Natural killer cell (primary cell): ENCODE measurements at regions not wholly inside any gene's neighbourhood (a gene's known extent, or its start where the extent isn't known, plus 50 kb on each side); places are given as distances from the start of the nearest gene placed in this dataset.

ENCODE experiments used
- ATAC-seq, 3 donors: fragments of 150-1000 bp in 2 of 3; fragments of 200-7000 bp in 1 of 3; cut with Tn5 transposase; 1 replicate in 1 of 3; 2 replicates in 2 of 3; pipeline ENCODE4 v1.10.0; 2021; ENCODE audit warnings: mild to moderate bottlenecking in 2 of 3, moderate library complexity in 2 of 3
- DNase-seq, 2 donors: peaks; one replicate each; pipeline versions ENCODE4 v3.0.0 to v3.0.0-alpha.2; 2013 to 2021; ENCODE audit warnings: mixed read lengths in 1 of 2
- H3K27ac ChIP-seq: one replicate; pipeline ENCODE4 v1.5.1; 2013; ENCODE audit warnings: mild to moderate bottlenecking, low read length
- H3K27me3 ChIP-seq: one replicate; pipeline ENCODE4 v1.6.1; 2013; ENCODE audit warnings: low read length; ENCODE audit not compliant: control insufficient read depth, insufficient read depth
- H3K36me3 ChIP-seq: one replicate; pipeline ENCODE4 v1.6.1; 2013; ENCODE audit warnings: low read length; ENCODE audit not compliant: control insufficient read depth, insufficient read depth
- H3K4me1 ChIP-seq: one replicate; pipeline ENCODE4 v1.6.1; 2013; ENCODE audit warnings: low read length; ENCODE audit not compliant: control insufficient read depth, insufficient read depth
- H3K4me3 ChIP-seq: one replicate; pipeline ENCODE4 v1.5.1; 2013; ENCODE audit warnings: low read length
- H3K9me3 ChIP-seq: one replicate; pipeline ENCODE4 v1.6.1; 2013; ENCODE audit warnings: low read length; ENCODE audit not compliant: control insufficient read depth, insufficient read depth
- H3K27ac Mint-ChIP-seq, 2 donors: one replicate each; pipeline ENCODE4 v1.8.0; 2022; ENCODE audit warnings: mild to moderate bottlenecking in 2 of 2, mixed read lengths in 2 of 2, moderate library complexity in 1 of 2
- H3K27me3 Mint-ChIP-seq, 2 donors: one replicate each; pipeline ENCODE4 v1.8.0; 2022; ENCODE audit warnings: low read depth in 2 of 2, mixed read lengths in 2 of 2
- H3K36me3 Mint-ChIP-seq: one replicate; pipeline ENCODE4 v1.8.0; 2022; ENCODE audit warnings: mixed read lengths
- H3K4me1 Mint-ChIP-seq, 2 donors: one replicate each; pipeline ENCODE4 v1.8.0; 2022; ENCODE audit warnings: mixed read lengths in 2 of 2
- H3K4me3 Mint-ChIP-seq: one replicate; pipeline ENCODE4 v1.8.0; 2022; ENCODE audit warnings: mild to moderate bottlenecking, moderate library complexity, mixed read lengths
- H3K9me3 Mint-ChIP-seq, 2 donors: one replicate each; pipeline ENCODE4 v1.8.0; 2022; ENCODE audit warnings: mixed read lengths in 2 of 2
- whole genome bisulfite sequencing: methylation state at CpG from one replicate; pipeline ENCODE4 v1.1.7; 2013; ENCODE audit warnings: missing lambda C conversion rate; ENCODE audit not compliant: insufficient coverage; 5-methylcytosine and 5-hydroxymethylcytosine counted together
- intact Hi-C: fragments of 100-400 bp; cut with micrococcal nuclease; formaldehyde crosslinking; loops from one replicate; pipeline ENCODE4 v1.14.2; 2022
- TF ChIP-seq, protein P1 (sequence below): fragments of 200-600 bp; IDR thresholded peaks from one replicate; pipeline ENCODE4 v1.8.0; 2022; ENCODE audit warnings: antibody characterized with exemption

- no peak for DNase-seq
- TF ChIP-seq, protein P1, sequence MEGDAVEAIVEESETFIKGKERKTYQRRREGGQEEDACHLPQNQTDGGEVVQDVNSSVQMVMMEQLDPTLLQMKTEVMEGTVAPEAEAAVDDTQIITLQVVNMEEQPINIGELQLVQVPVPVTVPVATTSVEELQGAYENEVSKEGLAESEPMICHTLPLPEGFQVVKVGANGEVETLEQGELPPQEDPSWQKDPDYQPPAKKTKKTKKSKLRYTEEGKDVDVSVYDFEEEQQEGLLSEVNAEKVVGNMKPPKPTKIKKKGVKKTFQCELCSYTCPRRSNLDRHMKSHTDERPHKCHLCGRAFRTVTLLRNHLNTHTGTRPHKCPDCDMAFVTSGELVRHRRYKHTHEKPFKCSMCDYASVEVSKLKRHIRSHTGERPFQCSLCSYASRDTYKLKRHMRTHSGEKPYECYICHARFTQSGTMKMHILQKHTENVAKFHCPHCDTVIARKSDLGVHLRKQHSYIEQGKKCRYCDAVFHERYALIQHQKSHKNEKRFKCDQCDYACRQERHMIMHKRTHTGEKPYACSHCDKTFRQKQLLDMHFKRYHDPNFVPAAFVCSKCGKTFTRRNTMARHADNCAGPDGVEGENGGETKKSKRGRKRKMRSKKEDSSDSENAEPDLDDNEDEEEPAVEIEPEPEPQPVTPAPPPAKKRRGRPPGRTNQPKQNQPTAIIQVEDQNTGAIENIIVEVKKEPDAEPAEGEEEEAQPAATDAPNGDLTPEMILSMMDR: no peak
- H3K4me1 Mint-ChIP-seq: no peaks in the 10 kb centered on the region
- H3K27ac Mint-ChIP-seq: no peak overlapping the region
- peaks cover 11% of the 10 kb centered on the region for H3K9me3 ChIP-seq
- no peaks in the 10 kb centered on the region for H3K27me3 Mint-ChIP-seq
- no peak overlapping the region for H3K27ac ChIP-seq
- ATAC-seq: no peak
- no peaks in the 10 kb centered on the region for H3K27me3 ChIP-seq
- intact Hi-C loops: no loop called here
- no peaks in the 10 kb centered on the region for H3K4me1 ChIP-seq
- H3K4me3 Mint-ChIP-seq: no peak overlapping the region
- peaks cover 9 to 19% of the 10 kb centered on the region in 2 donors for H3K9me3 Mint-ChIP-seq
- 66% methylated on average over 2 of the region's 2 CpGs for WGBS
- H3K4me3 ChIP-seq: no peak overlapping the region
- peaks cover 12% of the 10 kb centered on the region for H3K36me3 Mint-ChIP-seq
- no peaks in the 10 kb centered on the region for H3K36me3 ChIP-seq
These were observed 248.1 kb upstream of the DEPDC1 start for GRCh38 chr1:68745011-68745410.

GRCh38 chr1:68745451-68745850 lies 248.6 kb upstream of the DEPDC1 start:
- H3K27me3 ChIP-seq: no peaks in the 10 kb centered on the region
- no peak for DNase-seq
- no CpG with 5 or more reads among the region's 1 CpG for WGBS
- peaks cover 11% of the 10 kb centered on the region for H3K9me3 ChIP-seq
- H3K27ac ChIP-seq: no peak overlapping the region
- H3K36me3 ChIP-seq: no peaks in the 10 kb centered on the region
- Mint-ChIP-seq H3K4me3 (no peak overlapping the region), H3K4me1 (no peaks in the 10 kb centered on the region), H3K27me3 (no peaks in the 10 kb centered on the region), H3K9me3 (peaks cover 11 to 16% of the 10 kb centered on the region in 2 donors), H3K27ac (no peak overlapping the region), H3K36me3 (peaks cover 10% of the 10 kb centered on the region)
- H3K4me1 ChIP-seq: no peaks in the 10 kb centered on the region
- no peak for ATAC-seq
- no peak overlapping the region for H3K4me3 ChIP-seq
- TF ChIP-seq, protein P1: no peak
- intact Hi-C loops: no loop called here

GRCh38 chr1:68746378-68746777 lies 249.5 kb upstream of the DEPDC1 start:
- Histone ChIP-seq H3K4me3 (no peak overlapping the region), H3K36me3 (no peaks in the 10 kb centered on the region), H3K4me1 (no peaks in the 10 kb centered on the region), H3K9me3 (peaks cover 11% of the 10 kb centered on the region), H3K27me3 (no peaks in the 10 kb centered on the region), H3K27ac (no peak overlapping the region)
- no peaks in the 10 kb centered on the region for H3K4me1 Mint-ChIP-seq
- no peak for DNase-seq
- no peak overlapping the region for H3K4me3 Mint-ChIP-seq
- H3K27me3 Mint-ChIP-seq: no peaks in the 10 kb centered on the region
- H3K36me3 Mint-ChIP-seq: peaks cover under 1% of the 10 kb centered on the region
- intact Hi-C loops: no loop called here
- no peak for ATAC-seq
- H3K27ac Mint-ChIP-seq: no peak overlapping the region
- H3K9me3 Mint-ChIP-seq: peaks cover 5 to 11% of the 10 kb centered on the region in 2 donors
- WGBS: no CpG with 5 or more reads among the region's 1 CpG
- TF ChIP-seq, protein P1: no peak

- intact Hi-C loops: no loop called here
- TF ChIP-seq, protein P1: no peak
- Mint-ChIP-seq H3K36me3 (no peaks in the 10 kb centered on the region), H3K9me3 (peaks cover 5 to 10% of the 10 kb centered on the region in 2 donors), H3K27ac (no peak overlapping the region), H3K4me3 (no peak overlapping the region), H3K4me1 (no peaks in the 10 kb centered on the region), H3K27me3 (no peaks in the 10 kb centered on the region)
- Histone ChIP-seq H3K27me3 (no peaks in the 10 kb centered on the region), H3K9me3 (no peaks in the 10 kb centered on the region), H3K4me3 (no peak overlapping the region), H3K27ac (no peak overlapping the region), H3K4me1 (no peaks in the 10 kb centered on the region), H3K36me3 (no peaks in the 10 kb centered on the region)
- WGBS: 73% methylated on average over 1 of the region's 2 CpGs
- DNase-seq (no peak), ATAC-seq (no peak)
These were observed 254.8 kb upstream of the DEPDC1 start for GRCh38 chr1:68751723-68752122.
